ENCODE measurements at regions not wholly inside any gene's neighbourhood (a gene's known extent, or its start where the extent isn't known, plus 50 kb on each side); places are given as distances from the start of the nearest gene placed in this dataset.

- ChIA-PET CTCF (no interaction called here), POLR2A (no interaction called here)
These were observed 1676.5 kb upstream of the PRR20A start for GRCh38 chr13:55464222-55464621.

More at GRCh38 chr13:55464222-55464621, 1676.5 kb upstream of the PRR20A start:
- Histone ChIP-seq H2AFZ (ENCODE audit: low read depth, low read length) (no peak overlapping the region), H4K20me1 (replicated peaks; ENCODE audit: control insufficient read depth, extremely low read depth, insufficient read depth, low read length) (no peaks in the 10 kb centered on the region), H3K9me1 (replicated peaks; ENCODE audit: control insufficient read depth, extremely low read depth, insufficient read depth, low read length) (no peaks in the 10 kb centered on the region), H3K9ac (replicated peaks; ENCODE audit: extremely low read depth, insufficient read depth, low read length) (no peak overlapping the region), H3K79me2 (ENCODE audit: control insufficient read depth, insufficient read depth, low read length) (no peaks in the 10 kb centered on the region), H3K4me2 (ENCODE audit: insufficient read depth, low read length) (no peak overlapping the region), H3K4me3 (replicated peaks in 1 of 3; ENCODE audit: insufficient read depth in 1 of 3, low read depth in 1 of 3, low read length in 3 of 3) (no peak overlapping the region), H3K27me3 (ENCODE audit: control insufficient read depth in 2 of 2, insufficient read depth in 2 of 2, low read length in 2 of 2) (no peaks in the 10 kb centered on the region), H3K9me3 (replicated peaks; ENCODE audit: control insufficient read depth, insufficient read depth, low read length) (peaks cover 4% of the 10 kb centered on the region), H3K4me1 (ENCODE audit: control insufficient read depth, extremely low read depth, insufficient read depth, low read length) (no peaks in the 10 kb centered on the region), H3K36me3 (ENCODE audit: control insufficient read depth in 2 of 2, extremely low read depth in 1 of 2, insufficient read depth in 2 of 2, low read length in 2 of 2) (no peaks in the 10 kb centered on the region), H3K27ac (ENCODE audit: insufficient read depth, low read depth, low read length) (no peak overlapping the region)
- DNase-seq (ENCODE audit: low read depth, low spot score), result no peak
- no TSS peak for BruUV-seq (replicated peaks)
- FAIRE-seq, result no peak
- intact Hi-C loops (cut with micrococcal nuclease) (no loop called here), dilution Hi-C loops (cut with MboI; ENCODE audit: extremely low pct_ligation_motif_present, low sequenced_read_pairs) (no loop called here)
- TF ChIP-seq POLR2AphosphoS5 (IDR thresholded peaks at IDR 0.05; ENCODE audit: insufficient read depth, low read depth, low read length) (no peak), CTCF (IDR thresholded peaks at IDR 0.05; ENCODE audit: extremely low read depth in 1 of 2, insufficient read depth in 1 of 2, low read depth in 1 of 2, low read length in 2 of 2) (no peak), POLR2A (IDR thresholded peaks at IDR 0.05; ENCODE audit: low read depth, low read length) (no peak), FOS (IDR thresholded peaks at IDR 0.05; ENCODE audit: borderline replicate concordance, insufficient read depth, low read length) (no peak), GATA2 (IDR thresholded peaks at IDR 0.05; ENCODE audit: insufficient read depth, insufficient read length, low read depth, low read length) (no peak), MYC (IDR thresholded peaks at IDR 0.05; ENCODE audit: low read depth, low read length) (no peak), JUN (IDR thresholded peaks at IDR 0.05; ENCODE audit: borderline replicate concordance, insufficient read depth, insufficient read length, low read depth) (no peak), EZH2 (IDR thresholded peaks at IDR 0.05; ENCODE audit: borderline replicate concordance, low read depth, low read length, severe bottlenecking) (no peak), MAX (IDR thresholded peaks at IDR 0.05; ENCODE audit: insufficient read depth, insufficient read length) (no peak)
